SU-DHL-6 (cell line): ENCODE measurements at regions not wholly inside any gene's neighbourhood (a gene's known extent, or its start where the extent isn't known, plus 50 kb on each side); places are given as distances from the start of the nearest gene placed in this dataset.

Experiments
- H2AFZ ChIP-seq: fragments of 200-600 bp; sonication (generic); 2 replicates; pipeline ENCODE4 v1.6.1; 2014; ENCODE audit warnings: low read depth, mild to moderate bottlenecking, moderate library complexity, mixed read lengths, antibody characterized with exemption, low read length; ENCODE audit not compliant: severe bottlenecking
- H3F3A ChIP-seq: fragments of 200-600 bp; shearing (Covaris generic); 2 replicates; pipeline ENCODE4 v1.6.0; 2016; ENCODE audit warnings: antibody characterized with exemption, mild to moderate bottlenecking; ENCODE audit not compliant: insufficient read depth
- H3K27ac ChIP-seq: fragments of 200-600 bp; sonication (generic); 2 replicates; pipeline ENCODE4 v1.5.1; 2016; ENCODE audit warnings: low read depth, mild to moderate bottlenecking, low read length, moderate library complexity, mixed read lengths
- H3K27me3 ChIP-seq: fragments of 200-600 bp; sonication (generic), shearing (Covaris generic); 2 replicates; pipeline ENCODE4 v1.6.0; 2014; ENCODE audit warnings: mild to moderate bottlenecking, low read length
- H3K36me3 ChIP-seq: fragments of 200-600 bp; sonication (generic); 2 replicates; pipeline ENCODE4 v1.6.1; 2014; ENCODE audit warnings: mild to moderate bottlenecking, low read length, mixed read lengths
- H3K4me2 ChIP-seq: fragments of 300-600, 200-600 bp; shearing (Covaris generic), sonication (generic); 2 replicates; pipeline ENCODE4 v1.6.0; 2014; ENCODE audit warnings: low read length, low read depth, mild to moderate bottlenecking; ENCODE audit not compliant: poor library complexity, severe bottlenecking
- H3K4me3 ChIP-seq: fragments of 200-600 bp; sonication (generic); 2 replicates; pipeline ENCODE4 v1.5.1; 2014; ENCODE audit warnings: antibody characterized with exemption, low read length, mild to moderate bottlenecking, mixed read lengths; ENCODE audit not compliant: insufficient read depth, poor library complexity, severe bottlenecking
- H3K79me2 ChIP-seq: fragments of 200-600 bp; sonication (generic); 2 replicates; pipeline ENCODE4 v1.6.1; 2014; ENCODE audit warnings: mild to moderate bottlenecking, low read length, moderate library complexity; ENCODE audit not compliant: insufficient read depth
- H3K9ac ChIP-seq: fragments of 200-600 bp; sonication (generic); 2 replicates; pipeline ENCODE4 v1.7.0; 2014; ENCODE audit warnings: mild to moderate bottlenecking, low read length
- H3K9me2 ChIP-seq: fragments of 200-600 bp; sonication (generic); replicated peaks from 2 replicates; pipeline ENCODE4 v1.6.1; 2014; ENCODE audit warnings: low read length; ENCODE audit not compliant: insufficient read depth
- H3K9me3 ChIP-seq: fragments of 200-600 bp; sonication (generic); 2 replicates; pipeline ENCODE4 v1.6.1; 2014; ENCODE audit warnings: low read length, mixed read lengths; ENCODE audit not compliant: insufficient read depth
- H4K20me1 ChIP-seq: fragments of 200-600 bp; sonication (generic); 2 replicates; pipeline ENCODE4 v1.6.1; 2014; ENCODE audit warnings: low read depth, mild to moderate bottlenecking, antibody characterized with exemption, low read length, moderate library complexity, mixed read lengths
- CTCF ChIP-seq: fragments of 200-600 bp; sonication (generic); IDR thresholded peaks from one replicate; pipeline ENCODE4 v1.5.1; 2017; ENCODE audit warnings: antibody characterized with exemption, mild to moderate bottlenecking, low read length, moderate library complexity; ENCODE audit not compliant: insufficient read depth, poor library complexity, severe bottlenecking
- EZH2phosphoT487 ChIP-seq: fragments of 200-600 bp; sonication (generic), shearing (Covaris generic); conservative IDR thresholded peaks from 2 replicates; pipeline ENCODE4 v1.6.1; 2018; ENCODE audit warnings: mild to moderate bottlenecking, antibody characterized with exemption, low read length, moderate library complexity, mixed read lengths

- H3K9me2 ChIP-seq: no peaks in the 10 kb centered on the region
- H4K20me1 ChIP-seq: no peaks in the 10 kb centered on the region
- H3K27ac ChIP-seq: no peak overlapping the region
- H3K9me3 ChIP-seq: no peaks in the 10 kb centered on the region
- no peaks in the 10 kb centered on the region for H3K27me3 ChIP-seq
- no peaks in the 10 kb centered on the region for H3K79me2 ChIP-seq
- no peaks in the 10 kb centered on the region for H3F3A ChIP-seq
- H3K9ac ChIP-seq: no peak overlapping the region
- no peak for TF ChIP-seq EZH2phosphoT487
- TF ChIP-seq CTCF: no peak
- no peak overlapping the region for H3K4me3 ChIP-seq
- H3K36me3 ChIP-seq: no peaks in the 10 kb centered on the region
- no peak overlapping the region for H2AFZ ChIP-seq
- no peak overlapping the region for H3K4me2 ChIP-seq
These were observed 151.7 kb upstream of the PTPRD start for GRCh38 chr9:10764481-10764880.

- Histone ChIP-seq H2AFZ (no peak overlapping the region), H3K79me2 (no peaks in the 10 kb centered on the region), H3K4me2 (no peak overlapping the region), H3K9me2 (no peaks in the 10 kb centered on the region), H4K20me1 (no peaks in the 10 kb centered on the region), H3F3A (no peaks in the 10 kb centered on the region), H3K9ac (no peak overlapping the region), H3K27ac (no peak overlapping the region), H3K36me3 (no peaks in the 10 kb centered on the region), H3K9me3 (no peaks in the 10 kb centered on the region), H3K4me3 (no peak overlapping the region), H3K27me3 (no peaks in the 10 kb centered on the region)
- TF ChIP-seq EZH2phosphoT487 (no peak), CTCF (no peak)
These were observed 160.3 kb upstream of the PTPRD start for GRCh38 chr9:10773136-10773535.

- no peaks in the 10 kb centered on the region for H3K36me3 ChIP-seq
- no peak overlapping the region for H3K9ac ChIP-seq
- H3K4me2 ChIP-seq: no peak overlapping the region
- no peaks in the 10 kb centered on the region for H3K27me3 ChIP-seq
- no peak overlapping the region for H3K27ac ChIP-seq
- H3K79me2 ChIP-seq: no peaks in the 10 kb centered on the region
- H3K9me2 ChIP-seq: no peaks in the 10 kb centered on the region
- no peaks in the 10 kb centered on the region for H3F3A ChIP-seq
- no peaks in the 10 kb centered on the region for H3K9me3 ChIP-seq
- H4K20me1 ChIP-seq: no peaks in the 10 kb centered on the region
- TF ChIP-seq EZH2phosphoT487: no peak
- TF ChIP-seq CTCF: no peak
- H2AFZ ChIP-seq: no peak overlapping the region
- no peak overlapping the region for H3K4me3 ChIP-seq
These were observed 161.2 kb upstream of the PTPRD start for GRCh38 chr9:10774051-10774450.
